MV-4-11 (cell line): ENCODE measurements at regions not wholly inside any gene's neighbourhood (a gene's known extent, or its start where the extent isn't known, plus 50 kb on each side); places are given as distances from the start of the nearest gene placed in this dataset.

ENCODE experiments used
- DNase-seq: peaks from one replicate; lab custom pipeline; 2025; lab: John Stamatoyannopoulos, UW

GRCh38 chr3:45277636-45278035 is 51.5 kb upstream of the TMEM158 start:
- no peak for DNase-seq

DNA sequence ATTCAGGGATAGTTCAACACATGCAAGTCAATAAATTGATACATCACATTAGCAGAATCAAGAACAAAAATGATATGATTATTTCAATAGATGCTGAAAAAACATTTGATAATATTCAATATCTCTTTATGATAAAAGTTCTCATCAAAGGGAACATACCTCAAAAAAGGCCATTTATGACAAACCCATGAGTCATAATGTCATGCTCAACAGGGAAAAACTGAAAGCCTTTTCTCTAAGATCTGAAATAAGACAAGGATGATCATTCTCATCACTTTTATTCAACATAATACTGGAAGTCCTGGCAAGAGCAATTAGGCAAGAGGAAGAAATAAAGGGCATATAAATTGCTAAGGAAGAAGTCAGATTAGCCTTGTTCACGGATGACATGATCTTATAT is 54.1 kb upstream of the TMEM158 start:
- no peak for DNase-seq

- DNase-seq: no peak
Measured at GRCh38 chr3:45280971-45281370, 54.9 kb upstream of the TMEM158 start.

DNA sequence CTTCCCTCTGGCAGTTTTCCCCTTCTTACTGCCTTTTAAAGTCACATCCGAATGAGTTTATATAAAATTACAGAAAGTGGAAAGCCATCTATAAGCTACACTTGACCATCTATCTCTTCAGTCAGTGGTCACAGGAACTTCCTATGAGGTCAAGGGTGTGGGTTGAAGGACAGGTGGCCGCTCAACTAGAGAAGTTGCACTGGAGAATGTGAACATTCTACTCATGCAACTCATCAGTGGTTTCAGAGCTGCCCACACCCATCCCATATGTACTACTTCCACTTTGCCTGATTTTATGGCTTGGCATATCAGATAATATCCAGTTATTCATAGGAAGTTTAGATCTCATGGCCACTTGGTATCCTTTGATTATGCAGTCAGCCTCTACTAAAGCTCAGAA is 57.4 kb upstream of the TMEM158 start:
- no peak for DNase-seq

- no peak for DNase-seq
Measured at GRCh38 chr3:45297331-45297730, 71.2 kb upstream of the TMEM158 start.

GRCh38 chr3:45302470-45302869 is 76.4 kb upstream of the TMEM158 start:
- no peak for DNase-seq

GRCh38 chr3:45306406-45307008 is 80.4 kb upstream of the TMEM158 start:
- DNase-seq: no peak

DNA sequence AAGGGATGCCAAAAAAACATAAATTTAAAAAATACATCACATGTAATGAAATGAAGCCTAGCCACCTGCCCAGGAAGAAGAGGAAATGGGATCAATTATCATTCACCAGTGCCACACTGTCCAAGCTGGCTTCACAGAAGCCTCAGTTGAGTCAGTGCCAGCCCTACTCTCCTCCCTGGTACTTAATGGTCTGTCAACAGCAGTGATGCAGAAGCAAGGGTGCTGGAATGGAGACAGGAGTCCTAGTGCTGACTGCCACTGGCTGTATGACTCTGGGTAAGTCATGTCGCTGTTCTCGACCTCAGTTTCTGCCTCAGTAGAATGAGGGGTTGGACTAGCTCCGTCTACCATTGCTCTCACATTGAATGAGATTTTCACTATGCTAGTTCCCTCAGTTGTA is 78.5 kb upstream of the LARS2 start:
- no peak for DNase-seq

GRCh38 chr3:45311327-45311726 is 77.0 kb upstream of the LARS2 start:
- DNase-seq: no peak

GRCh38 chr3:45311953-45312801 is 76.2 kb upstream of the LARS2 start:
- DNase-seq: no peak

GRCh38 chr3:45312836-45313493 is 75.4 kb upstream of the LARS2 start:
- no peak for DNase-seq

DNA sequence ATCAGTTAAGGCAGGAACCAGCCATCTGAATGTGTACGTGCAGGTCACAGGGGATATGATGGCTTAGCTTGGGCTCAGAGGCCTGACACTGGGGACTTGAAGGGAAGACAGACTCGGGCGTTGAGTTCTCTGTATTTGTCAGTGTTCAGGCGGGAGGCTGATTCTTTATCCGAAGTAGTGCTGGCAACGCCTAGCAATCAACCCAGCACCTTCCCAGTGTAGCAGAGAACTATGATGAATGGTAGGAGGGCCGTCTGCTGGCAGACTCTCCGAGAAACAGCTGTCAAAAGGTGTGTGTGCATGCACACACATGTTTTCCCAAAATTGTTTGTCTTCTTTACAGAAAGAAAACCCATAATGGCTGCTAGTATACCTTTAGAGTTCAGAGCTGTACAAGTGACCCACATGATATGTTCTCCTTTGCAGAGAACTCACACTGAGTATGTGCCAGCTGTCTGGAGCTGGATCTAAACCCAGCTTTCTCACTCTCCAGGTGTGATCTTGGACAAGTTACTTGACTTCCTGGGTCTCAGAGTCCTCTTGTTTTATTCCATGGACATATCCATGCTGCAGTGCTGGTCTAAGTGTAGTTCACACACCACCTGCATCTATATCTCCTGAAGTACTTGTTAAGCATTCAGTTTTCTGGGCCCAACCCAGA is 74.5 kb upstream of the LARS2 start:
- no peak for DNase-seq

- no peak for DNase-seq
Measured at GRCh38 chr3:45317710-45318109, 70.7 kb upstream of the LARS2 start.

DNA sequence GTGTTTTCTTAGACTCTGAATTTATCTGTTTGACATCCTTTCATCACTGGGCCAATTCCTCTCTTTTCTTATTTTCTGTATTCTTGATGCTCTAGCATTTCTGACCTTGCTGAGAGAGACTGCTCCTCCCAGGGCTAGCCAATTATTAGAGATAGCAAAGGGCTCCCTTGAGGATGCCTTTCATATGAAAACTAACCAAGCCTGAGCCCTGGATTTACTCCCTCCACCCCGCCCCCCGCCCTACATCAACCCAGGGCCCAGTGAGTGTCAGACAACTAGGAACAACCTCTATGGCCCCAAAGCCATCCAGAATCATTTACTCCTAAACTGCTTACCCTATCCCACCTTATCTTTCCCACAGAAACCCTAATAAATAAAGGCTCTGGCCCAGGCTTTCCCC is 69.7 kb upstream of the LARS2 start:
- no peak for DNase-seq

DNA sequence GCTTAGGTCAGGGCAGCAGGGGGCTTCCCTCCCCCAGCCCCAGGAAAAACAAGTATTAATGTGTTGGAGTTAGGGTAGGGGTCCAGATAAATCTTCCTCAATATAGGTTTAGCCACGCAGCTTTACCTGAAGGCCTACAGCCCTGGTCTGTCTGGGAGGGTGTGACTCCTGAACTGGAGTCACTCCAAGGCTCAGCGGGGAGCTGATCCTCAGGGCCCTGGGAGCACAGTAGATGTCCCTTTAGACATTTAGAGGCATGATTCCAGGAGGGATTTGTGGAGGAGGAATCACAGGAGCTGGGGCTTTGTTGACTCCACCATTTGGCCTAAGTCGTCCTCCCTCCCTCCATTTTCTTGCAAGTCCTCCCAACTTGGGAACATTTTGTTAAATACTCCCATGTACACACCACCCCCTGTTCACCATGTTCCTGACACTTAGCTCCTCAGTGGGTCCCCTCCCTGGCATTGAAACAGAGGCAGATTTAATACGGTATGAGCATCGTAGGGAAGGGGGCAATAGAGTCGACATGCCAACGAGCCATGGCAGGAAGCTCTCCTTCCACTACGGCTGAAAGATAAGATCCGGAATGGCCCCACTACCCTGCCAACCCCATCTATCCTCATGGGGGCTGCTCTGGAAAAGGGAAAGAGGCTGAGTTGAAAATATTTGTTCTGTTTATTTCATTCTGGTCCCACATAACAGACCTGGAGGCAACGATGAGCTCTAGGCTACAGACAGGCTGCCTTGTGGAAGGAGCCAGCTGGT is 69.0 kb upstream of the LARS2 start:
- no peak for DNase-seq

GRCh38 chr3:45319996-45320305 is 68.4 kb upstream of the LARS2 start:
- no peak for DNase-seq

DNA sequence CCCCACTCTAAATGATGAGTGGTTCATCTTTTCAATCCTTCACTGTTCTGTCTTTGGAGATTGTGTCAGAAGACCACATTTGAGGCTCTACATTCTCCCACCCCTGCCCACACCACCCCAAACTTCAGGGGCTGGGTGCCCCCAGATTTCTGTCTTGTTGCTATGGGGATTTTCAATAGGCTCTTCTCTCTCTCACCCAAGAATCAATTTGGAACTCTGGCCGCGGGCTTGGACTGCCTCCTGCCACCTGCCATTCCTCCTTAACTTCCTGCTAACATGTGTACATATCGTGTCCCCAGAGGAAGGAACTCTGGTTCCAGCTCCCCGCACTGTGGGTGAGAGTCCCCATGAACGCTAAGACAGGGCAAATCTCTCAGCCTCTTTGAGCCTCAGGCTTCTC is 67.4 kb upstream of the LARS2 start:
- no peak for DNase-seq

GRCh38 chr3:45321607-45322391 is 66.6 kb upstream of the LARS2 start:
- no peak for DNase-seq

DNA sequence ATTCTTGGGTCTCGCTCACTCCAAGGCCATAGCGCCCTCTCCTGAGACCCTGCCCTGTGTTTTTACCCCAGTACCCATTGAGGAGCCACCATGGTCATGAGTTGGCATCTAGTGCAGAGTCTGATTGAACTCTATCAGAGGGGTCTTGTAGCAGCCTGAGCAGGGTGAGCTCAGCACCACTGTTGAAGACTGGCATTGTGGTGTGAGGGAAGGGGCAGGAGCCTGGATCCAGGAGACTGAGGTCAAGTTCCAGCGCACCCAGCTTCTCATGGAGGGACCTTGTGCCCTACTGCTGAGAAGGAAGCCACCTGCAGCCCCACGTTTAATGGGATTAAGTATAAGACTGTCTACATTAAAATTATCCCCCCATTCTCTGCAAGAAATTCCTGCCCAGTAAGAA is 65.8 kb upstream of the LARS2 start:
- DNase-seq: no peak

- DNase-seq: no peak
Measured at GRCh38 chr3:45325676-45326075, 62.7 kb upstream of the LARS2 start.

DNA sequence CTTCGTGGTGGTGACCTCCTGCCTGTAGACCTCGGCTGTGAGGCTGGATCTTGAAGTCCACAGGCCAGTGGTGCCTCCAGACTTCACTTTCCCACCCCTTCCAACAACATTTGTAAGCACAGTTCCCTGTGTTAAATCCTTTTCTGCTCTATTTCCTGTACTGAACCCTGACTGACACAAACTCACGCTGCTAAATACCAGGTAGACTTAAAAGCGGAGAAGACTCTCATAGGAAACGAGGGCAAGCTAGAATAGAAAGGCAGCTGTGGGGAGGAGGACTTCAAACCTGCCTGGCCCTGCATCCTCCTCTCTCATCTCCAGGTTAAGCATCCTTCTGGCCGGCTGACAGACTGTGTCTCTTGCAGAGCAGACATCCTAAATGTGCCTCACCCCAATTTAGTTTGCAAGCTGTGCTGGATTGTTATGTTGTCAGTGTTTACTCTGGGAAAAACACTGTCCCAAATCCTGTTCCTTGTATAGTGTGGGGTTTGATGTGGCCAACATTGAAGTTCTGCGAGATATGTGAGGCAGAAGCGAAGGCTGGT is 58.5 kb upstream of the LARS2 start:
- no peak for DNase-seq
